Neural cell (in vitro differentiated cells): ENCODE measurements at regions not wholly inside any gene's neighbourhood (a gene's known extent, or its start where the extent isn't known, plus 50 kb on each side); places are given as distances from the start of the nearest gene placed in this dataset.
"Not testable (repeated sequence)": the region's sequence is repeated elsewhere in the genome, so short reads cannot be mapped to it uniquely, and the experiment has no call there.

Source experiments
- EP300 ChIP-seq: fragments of 450-650 bp; conservative IDR thresholded peaks from 2 replicates; pipeline ENCODE4 v1.6.1; 2014; ENCODE audit warnings: antibody characterized with exemption, mild to moderate bottlenecking, moderate library complexity; ENCODE audit not compliant: poor library complexity, severe bottlenecking
- EZH2 ChIP-seq: fragments of 200-600, 300-800 bp; shearing (Covaris generic), sonication (generic); IDR thresholded peaks from 2 replicates; pipeline ENCODE4 v1.6.1; 2014; ENCODE audit warnings: antibody characterized with exemption, low read length, borderline replicate concordance, mild to moderate bottlenecking; ENCODE audit not compliant: insufficient read depth, poor library complexity, severe bottlenecking
- POLR2AphosphoS5 ChIP-seq: IDR thresholded peaks from 2 replicates; pipeline ENCODE4 v1.6.1; 2012
- RAD21 ChIP-seq: fragments of 450-650 bp; conservative IDR thresholded peaks from 2 replicates; pipeline ENCODE4 v1.6.1; 2014; ENCODE audit warnings: antibody characterized with exemption, mild to moderate bottlenecking, moderate library complexity
- SMC3 ChIP-seq: fragments of 450-650 bp; conservative IDR thresholded peaks from 2 replicates; pipeline ENCODE4 v1.6.1; 2014; ENCODE audit warnings: antibody characterized with exemption, mild to moderate bottlenecking, moderate library complexity; ENCODE audit not compliant: poor library complexity
- TAF1 ChIP-seq: IDR thresholded peaks from 2 replicates; pipeline ENCODE4 v1.6.1; 2012; ENCODE audit warnings: low read depth
- TF ChIP-seq, protein P1 (sequence below): fragments of 450-650 bp; IDR thresholded peaks from 2 replicates; pipeline ENCODE4 v1.5.1; 2014; ENCODE audit warnings: antibody characterized with exemption, mild to moderate bottlenecking, moderate library complexity; ENCODE audit not compliant: poor library complexity, severe bottlenecking
- TF ChIP-seq, protein P2 (sequence below): IDR thresholded peaks from 2 replicates; pipeline ENCODE4 v1.6.1; 2012; ENCODE audit warnings: borderline replicate concordance

DNA sequence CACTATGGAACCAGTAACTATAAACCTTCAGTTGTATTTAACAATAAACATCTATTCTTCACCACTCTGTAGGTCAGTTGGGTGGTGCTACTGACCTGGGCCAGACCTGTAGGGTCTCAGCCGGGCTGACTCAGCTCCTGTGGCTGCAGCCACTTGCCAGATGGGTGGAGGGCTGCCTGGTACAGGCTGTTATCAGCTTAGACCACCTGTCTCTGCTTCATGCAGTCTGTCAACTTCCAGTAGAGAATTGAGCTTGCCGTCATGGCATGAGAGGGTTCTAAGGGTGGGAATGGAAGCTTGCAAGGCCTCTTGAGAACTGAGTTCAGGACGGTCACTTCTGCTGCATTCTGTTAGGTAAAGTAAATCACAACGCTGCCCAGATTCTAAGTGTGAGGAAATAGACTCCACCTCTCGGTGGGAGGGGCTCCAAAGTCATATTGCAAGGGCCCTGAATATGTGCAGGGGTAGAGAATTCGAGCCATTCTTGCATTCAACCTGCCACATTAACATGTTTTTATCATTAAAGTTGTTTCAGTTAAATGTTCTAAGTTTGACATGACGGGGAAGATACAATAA is 81.5 kb upstream of the PABPC3 start:
- not testable (repeated sequence) for TF ChIP-seq TAF1, POLR2AphosphoS5, EZH2, EP300, RAD21, SMC3
- TF ChIP-seq, protein P1, sequence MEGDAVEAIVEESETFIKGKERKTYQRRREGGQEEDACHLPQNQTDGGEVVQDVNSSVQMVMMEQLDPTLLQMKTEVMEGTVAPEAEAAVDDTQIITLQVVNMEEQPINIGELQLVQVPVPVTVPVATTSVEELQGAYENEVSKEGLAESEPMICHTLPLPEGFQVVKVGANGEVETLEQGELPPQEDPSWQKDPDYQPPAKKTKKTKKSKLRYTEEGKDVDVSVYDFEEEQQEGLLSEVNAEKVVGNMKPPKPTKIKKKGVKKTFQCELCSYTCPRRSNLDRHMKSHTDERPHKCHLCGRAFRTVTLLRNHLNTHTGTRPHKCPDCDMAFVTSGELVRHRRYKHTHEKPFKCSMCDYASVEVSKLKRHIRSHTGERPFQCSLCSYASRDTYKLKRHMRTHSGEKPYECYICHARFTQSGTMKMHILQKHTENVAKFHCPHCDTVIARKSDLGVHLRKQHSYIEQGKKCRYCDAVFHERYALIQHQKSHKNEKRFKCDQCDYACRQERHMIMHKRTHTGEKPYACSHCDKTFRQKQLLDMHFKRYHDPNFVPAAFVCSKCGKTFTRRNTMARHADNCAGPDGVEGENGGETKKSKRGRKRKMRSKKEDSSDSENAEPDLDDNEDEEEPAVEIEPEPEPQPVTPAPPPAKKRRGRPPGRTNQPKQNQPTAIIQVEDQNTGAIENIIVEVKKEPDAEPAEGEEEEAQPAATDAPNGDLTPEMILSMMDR = not testable (repeated sequence)
- TF ChIP-seq, protein P2, sequence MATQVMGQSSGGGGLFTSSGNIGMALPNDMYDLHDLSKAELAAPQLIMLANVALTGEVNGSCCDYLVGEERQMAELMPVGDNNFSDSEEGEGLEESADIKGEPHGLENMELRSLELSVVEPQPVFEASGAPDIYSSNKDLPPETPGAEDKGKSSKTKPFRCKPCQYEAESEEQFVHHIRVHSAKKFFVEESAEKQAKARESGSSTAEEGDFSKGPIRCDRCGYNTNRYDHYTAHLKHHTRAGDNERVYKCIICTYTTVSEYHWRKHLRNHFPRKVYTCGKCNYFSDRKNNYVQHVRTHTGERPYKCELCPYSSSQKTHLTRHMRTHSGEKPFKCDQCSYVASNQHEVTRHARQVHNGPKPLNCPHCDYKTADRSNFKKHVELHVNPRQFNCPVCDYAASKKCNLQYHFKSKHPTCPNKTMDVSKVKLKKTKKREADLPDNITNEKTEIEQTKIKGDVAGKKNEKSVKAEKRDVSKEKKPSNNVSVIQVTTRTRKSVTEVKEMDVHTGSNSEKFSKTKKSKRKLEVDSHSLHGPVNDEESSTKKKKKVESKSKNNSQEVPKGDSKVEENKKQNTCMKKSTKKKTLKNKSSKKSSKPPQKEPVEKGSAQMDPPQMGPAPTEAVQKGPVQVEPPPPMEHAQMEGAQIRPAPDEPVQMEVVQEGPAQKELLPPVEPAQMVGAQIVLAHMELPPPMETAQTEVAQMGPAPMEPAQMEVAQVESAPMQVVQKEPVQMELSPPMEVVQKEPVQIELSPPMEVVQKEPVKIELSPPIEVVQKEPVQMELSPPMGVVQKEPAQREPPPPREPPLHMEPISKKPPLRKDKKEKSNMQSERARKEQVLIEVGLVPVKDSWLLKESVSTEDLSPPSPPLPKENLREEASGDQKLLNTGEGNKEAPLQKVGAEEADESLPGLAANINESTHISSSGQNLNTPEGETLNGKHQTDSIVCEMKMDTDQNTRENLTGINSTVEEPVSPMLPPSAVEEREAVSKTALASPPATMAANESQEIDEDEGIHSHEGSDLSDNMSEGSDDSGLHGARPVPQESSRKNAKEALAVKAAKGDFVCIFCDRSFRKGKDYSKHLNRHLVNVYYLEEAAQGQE = not testable (repeated sequence)
